Fibroblast of lung (primary cell): ENCODE measurements at regions not wholly inside any gene's neighbourhood (a gene's known extent, or its start where the extent isn't known, plus 50 kb on each side); places are given as distances from the start of the nearest gene placed in this dataset.
A peak's percentile ranks its signal among the peaks of the same experiment; 100 is the strongest.

Source experiments
- DNase-seq, 2 donors: peaks; one replicate each; pipeline versions ENCODE4 v3.0.0 to v3.0.0-alpha.2; 2010; ENCODE audit warnings: low read depth in 2 of 2
- H2AFZ ChIP-seq: 2 replicates; pipeline ENCODE4 v1.5.1; 2012; ENCODE audit warnings: low read length, control low read depth, inconsistent platforms
- H3K27ac ChIP-seq: 2 replicates; pipeline ENCODE4 v1.5.1; 2011; ENCODE audit warnings: low read length, control low read depth; ENCODE audit not compliant: insufficient read depth
- H3K27me3 ChIP-seq: 2 replicates; pipeline ENCODE4 v1.5.1; 2011; ENCODE audit warnings: mild to moderate bottlenecking, low read length; ENCODE audit not compliant: control insufficient read depth, insufficient read depth
- H3K36me3 ChIP-seq: 2 replicates; pipeline ENCODE4 v1.5.1; 2011; ENCODE audit warnings: low read length; ENCODE audit not compliant: control insufficient read depth, insufficient read depth
- H3K4me1 ChIP-seq: 2 replicates; pipeline ENCODE4 v1.5.1; 2011; ENCODE audit warnings: low read length; ENCODE audit not compliant: control insufficient read depth, insufficient read depth; ENCODE audit errors: extremely low read depth
- H3K4me2 ChIP-seq: 2 replicates; pipeline ENCODE4 v1.5.1; 2011; ENCODE audit warnings: low read length, control low read depth; ENCODE audit not compliant: insufficient read depth; ENCODE audit errors: extremely low read depth
- H3K4me3 ChIP-seq, 4 experiments: fragments of 200-600 bp in 1 of 4; sonication (generic) in 1 of 4; replicated peaks in 1 of 4; 2 replicates each; pipeline ENCODE4 v1.5.1; 2011 to 2016; ENCODE audit warnings: low read length in 4 of 4, low read depth in 3 of 4, mild to moderate bottlenecking in 3 of 4, control low read depth in 2 of 4, inconsistent platforms in 1 of 4, mixed read lengths in 1 of 4; ENCODE audit not compliant: insufficient read depth in 1 of 4; ENCODE audit errors: control extremely low read depth in 1 of 4
- H3K79me2 ChIP-seq: 2 replicates; pipeline ENCODE4 v1.5.1; 2012; ENCODE audit warnings: mild to moderate bottlenecking, low read length, inconsistent platforms; ENCODE audit not compliant: control insufficient read depth, insufficient read depth
- H3K9ac ChIP-seq: 2 replicates; pipeline ENCODE4 v1.5.1; 2011; ENCODE audit warnings: mild to moderate bottlenecking, low read length, control low read depth; ENCODE audit not compliant: insufficient read depth
- H3K9me3 ChIP-seq: 2 replicates; pipeline ENCODE4 v1.5.1; 2012; ENCODE audit warnings: low read depth, low read length; ENCODE audit not compliant: control insufficient read depth, insufficient read depth
- H4K20me1 ChIP-seq: 2 replicates; pipeline ENCODE4 v1.5.1; 2011; ENCODE audit warnings: low read length; ENCODE audit not compliant: control insufficient read depth, insufficient read depth; ENCODE audit errors: extremely low read depth
- CTCF ChIP-seq, 2 donors: IDR thresholded peaks in 1 of 2; conservative IDR thresholded peaks in 1 of 2; 1 replicate in 1 of 2; 2 replicates in 1 of 2; pipeline ENCODE4 v1.5.1; 2011 to 2012; ENCODE audit warnings: low read length in 2 of 2, control low read depth in 1 of 2, inconsistent platforms in 1 of 2, low read depth in 1 of 2, mild to moderate bottlenecking in 1 of 2
- EZH2 ChIP-seq: IDR thresholded peaks from 2 replicates; pipeline ENCODE4 v1.5.1; 2012; ENCODE audit warnings: low read length, control low read depth, mild to moderate bottlenecking; ENCODE audit errors: missing control alignments

GRCh38 chr4:60938181-60938580, 261.9 kb upstream of the ADGRL3 start:
- TF ChIP-seq EZH2: no peak
- TF ChIP-seq CTCF (conservative IDR thresholded peaks at IDR 0.05 in 1 of 2, IDR thresholded peaks at IDR 0.05 in 1 of 2; ENCODE audit: low read depth in 1 of 2, low read length in 2 of 2): no peak
- Histone ChIP-seq H3K79me2 (no peaks in the 10 kb centered on the region), H3K9me3 (no peaks in the 10 kb centered on the region), H3K4me3 (no peak overlapping the region), H2AFZ (no peak overlapping the region), H3K36me3 (no peaks in the 10 kb centered on the region), H3K27ac (no peak overlapping the region), H3K4me1 (no peaks in the 10 kb centered on the region), H3K27me3 (no peaks in the 10 kb centered on the region), H3K9ac (no peak overlapping the region), H3K4me2 (no peak overlapping the region), H4K20me1 (no peaks in the 10 kb centered on the region)
- DNase-seq: no peak

- Histone ChIP-seq H3K9me3 (no peaks in the 10 kb centered on the region), H2AFZ (no peak overlapping the region), H3K4me3 (no peak overlapping the region), H3K27me3 (no peaks in the 10 kb centered on the region), H3K4me2 (no peak overlapping the region), H3K9ac (no peak overlapping the region), H3K36me3 (no peaks in the 10 kb centered on the region), H3K79me2 (no peaks in the 10 kb centered on the region), H3K27ac (no peak overlapping the region), H3K4me1 (no peaks in the 10 kb centered on the region), H4K20me1 (no peaks in the 10 kb centered on the region)
- TF ChIP-seq CTCF (conservative IDR thresholded peaks at IDR 0.05 in 1 of 2, IDR thresholded peaks at IDR 0.05 in 1 of 2; ENCODE audit: low read depth in 1 of 2, low read length in 2 of 2): no peak
- no peak for TF ChIP-seq EZH2
- no peak for DNase-seq
Measured at GRCh38 chr4:60938621-60939020, 261.5 kb upstream of the ADGRL3 start.

- Histone ChIP-seq H4K20me1 (no peaks in the 10 kb centered on the region), H3K4me3 (no peak overlapping the region), H2AFZ (no peak overlapping the region), H3K27ac (no peak overlapping the region), H3K79me2 (no peaks in the 10 kb centered on the region), H3K36me3 (no peaks in the 10 kb centered on the region), H3K9me3 (no peaks in the 10 kb centered on the region), H3K9ac (no peak overlapping the region), H3K4me1 (no peaks in the 10 kb centered on the region), H3K4me2 (no peak overlapping the region), H3K27me3 (no peaks in the 10 kb centered on the region)
- no peak for TF ChIP-seq CTCF (conservative IDR thresholded peaks at IDR 0.05 in 1 of 2, IDR thresholded peaks at IDR 0.05 in 1 of 2; ENCODE audit: low read depth in 1 of 2, low read length in 2 of 2)
- TF ChIP-seq EZH2: no peak
- peak in 1 of 2 donors; percentile 44 for DNase-seq
Measured at GRCh38 chr4:60944060-60944459, 256.1 kb upstream of the ADGRL3 start.
